ENCODE measurements at regions not wholly inside any gene's neighbourhood (a gene's known extent, or its start where the extent isn't known, plus 50 kb on each side); places are given as distances from the start of the nearest gene placed in this dataset.

- Histone ChIP-seq H3K27me3 (ENCODE audit: insufficient read depth, low read depth) (no peaks in the 10 kb centered on the region), H3F3A (ENCODE audit: insufficient read depth, low read depth) (no peaks in the 10 kb centered on the region), H4K20me1 (ENCODE audit: insufficient read depth) (no peaks in the 10 kb centered on the region), H3K9me3 (ENCODE audit: insufficient read depth, low read depth) (no peaks in the 10 kb centered on the region), H3K27ac (no peak overlapping the region), H3K4me2 (no peak overlapping the region), H3K79me2 (ENCODE audit: low read depth) (no peaks in the 10 kb centered on the region), H3K9me2 (ENCODE audit: insufficient read depth) (no peaks in the 10 kb centered on the region), H3K36me3 (ENCODE audit: low read depth) (no peaks in the 10 kb centered on the region), H2AFZ (no peak overlapping the region), H3K4me3 (no peak overlapping the region), H3K4me1 (replicated peaks; ENCODE audit: insufficient read depth) (no peaks in the 10 kb centered on the region)
- CTCF ChIA-PET = no interaction called here
- TF ChIP-seq CTCF (conservative IDR thresholded peaks at IDR 0.05) = no peak
- TF ChIP-seq EZH2 (IDR thresholded peaks at IDR 0.05; ENCODE audit: low read depth) = no peak
- BruUV-seq (replicated peaks) = no TSS peak
- DNase-seq = no peak
- POLR2A ChIA-PET (ENCODE audit: unreplicated experiment) = no interaction called here
- intact Hi-C loops (cut with micrococcal nuclease; ENCODE audit: unreplicated experiment) = no loop called here
Measured at GRCh38 chr1:55368698-55369097, 153.5 kb upstream of the USP24 start.

- Histone ChIP-seq H3K9me3 (ENCODE audit: insufficient read depth, low read depth) (no peaks in the 10 kb centered on the region), H4K20me1 (ENCODE audit: insufficient read depth) (no peaks in the 10 kb centered on the region), H3K27me3 (ENCODE audit: insufficient read depth, low read depth) (no peaks in the 10 kb centered on the region), H3K27ac (no peak overlapping the region), H3K9me2 (ENCODE audit: insufficient read depth) (no peaks in the 10 kb centered on the region), H3K36me3 (ENCODE audit: low read depth) (no peaks in the 10 kb centered on the region), H2AFZ (no peak overlapping the region), H3K79me2 (ENCODE audit: low read depth) (no peaks in the 10 kb centered on the region), H3F3A (ENCODE audit: insufficient read depth, low read depth) (no peaks in the 10 kb centered on the region), H3K4me1 (replicated peaks; ENCODE audit: insufficient read depth) (no peaks in the 10 kb centered on the region), H3K4me2 (no peak overlapping the region), H3K4me3 (no peak overlapping the region)
- ChIA-PET POLR2A (ENCODE audit: unreplicated experiment) (no interaction called here), CTCF (no interaction called here)
- intact Hi-C loops (cut with micrococcal nuclease; ENCODE audit: unreplicated experiment) = no loop called here
- TF ChIP-seq EZH2 (IDR thresholded peaks at IDR 0.05; ENCODE audit: low read depth) = no peak
- TF ChIP-seq CTCF (conservative IDR thresholded peaks at IDR 0.05) = no peak
- DNase-seq = no peak
- BruUV-seq (replicated peaks) = no TSS peak
Measured at GRCh38 chr1:55367273-55367672, 152.1 kb upstream of the USP24 start.

GRCh38 chr1:55364216-55364615 lies 149.1 kb upstream of the USP24 start:
- Histone ChIP-seq H3F3A (ENCODE audit: insufficient read depth, low read depth) (no peaks in the 10 kb centered on the region), H3K4me3 (no peak overlapping the region), H3K9me3 (ENCODE audit: insufficient read depth, low read depth) (no peaks in the 10 kb centered on the region), H3K27ac (no peak overlapping the region), H2AFZ (no peak overlapping the region), H3K9me2 (ENCODE audit: insufficient read depth) (no peaks in the 10 kb centered on the region), H3K4me2 (no peak overlapping the region), H3K27me3 (ENCODE audit: insufficient read depth, low read depth) (no peaks in the 10 kb centered on the region), H3K79me2 (ENCODE audit: low read depth) (no peaks in the 10 kb centered on the region), H3K4me1 (replicated peaks; ENCODE audit: insufficient read depth) (no peaks in the 10 kb centered on the region), H4K20me1 (ENCODE audit: insufficient read depth) (no peaks in the 10 kb centered on the region), H3K36me3 (ENCODE audit: low read depth) (no peaks in the 10 kb centered on the region)
- no peak for DNase-seq
- intact Hi-C loops (cut with micrococcal nuclease; ENCODE audit: unreplicated experiment) = no loop called here
- CTCF ChIA-PET = no interaction called here
- POLR2A ChIA-PET (ENCODE audit: unreplicated experiment) = interaction anchor here (0.6 kb wide), 1 partner anchor 252 kb away, joined by 3 read pairs; no protein-coding TSS in a partner anchor
- no TSS peak for BruUV-seq (replicated peaks)
- TF ChIP-seq EZH2 (IDR thresholded peaks at IDR 0.05; ENCODE audit: low read depth) = no peak
- TF ChIP-seq CTCF (conservative IDR thresholded peaks at IDR 0.05) = no peak
